ENCODE measurements at regions not wholly inside any gene's neighbourhood (a gene's known extent, or its start where the extent isn't known, plus 50 kb on each side); places are given as distances from the start of the nearest gene placed in this dataset.

- peaks cover 0 to 10% (median 8%) of the 10 kb centered on the region in 5 donors for H3K27me3 Mint-ChIP-seq
- H3K4me1 Mint-ChIP-seq = no peaks in the 10 kb centered on the region
- H3K4me3 Mint-ChIP-seq = no peak overlapping the region
- no peaks in the 10 kb centered on the region for H3K9me3 Mint-ChIP-seq
- no peaks in the 10 kb centered on the region for H3K36me3 Mint-ChIP-seq
- ATAC-seq (no peak), DNase-seq (no peak)
- POLR2A ChIA-PET = no interaction called here
- no peak overlapping the region for H3K27ac Mint-ChIP-seq
Measured at GRCh38 chr4:107270614-107271013, 234.5 kb upstream of the DKK2 start.

GRCh38 chr4:107269175-107269574 is 233.1 kb upstream of the DKK2 start:
- Mint-ChIP-seq H3K4me3 (no peak overlapping the region), H3K36me3 (no peaks in the 10 kb centered on the region), H3K27me3 (peaks cover 0 to 9% (median 8%) of the 10 kb centered on the region in 5 donors), H3K27ac (no peak overlapping the region), H3K4me1 (no peaks in the 10 kb centered on the region), H3K9me3 (peaks cover 0 to 2% (median 0%) of the 10 kb centered on the region in 9 donors)
- no peak for DNase-seq
- POLR2A ChIA-PET = no interaction called here
- no peak for ATAC-seq

- DNase-seq = no peak
- Mint-ChIP-seq H3K27me3 (peaks cover 0 to 5% (median 2%) of the 10 kb centered on the region in 5 donors), H3K4me3 (no peak overlapping the region), H3K27ac (no peak overlapping the region), H3K36me3 (no peaks in the 10 kb centered on the region), H3K9me3 (peaks cover 0 to 4% (median 0%) of the 10 kb centered on the region in 9 donors), H3K4me1 (no peaks in the 10 kb centered on the region)
- POLR2A ChIA-PET = no interaction called here
- ATAC-seq = no peak
Measured at GRCh38 chr4:107265859-107266258, 229.7 kb upstream of the DKK2 start.

- POLR2A ChIA-PET = no interaction called here
- Mint-ChIP-seq H3K4me3 (no peak overlapping the region), H3K27ac (no peak overlapping the region), H3K36me3 (no peaks in the 10 kb centered on the region), H3K9me3 (peaks cover 0 to 4% (median 0%) of the 10 kb centered on the region in 9 donors), H3K4me1 (no peaks in the 10 kb centered on the region), H3K27me3 (peaks cover 0 to 12% (median 10%) of the 10 kb centered on the region in 5 donors)
- ATAC-seq (no peak), DNase-seq (no peak)
Measured at GRCh38 chr4:107261241-107261874, 225.2 kb upstream of the DKK2 start.

- DNase-seq = no peak
- peaks cover 0 to 2% (median 0%) of the 10 kb centered on the region in 9 donors for H3K9me3 Mint-ChIP-seq
- no peaks in the 10 kb centered on the region for H3K4me1 Mint-ChIP-seq
- ATAC-seq = no peak
- POLR2A ChIA-PET = no interaction called here
- H3K27ac Mint-ChIP-seq = no peak overlapping the region
- peaks cover 0 to 14% (median 10%) of the 10 kb centered on the region in 5 donors for H3K27me3 Mint-ChIP-seq
- no peak overlapping the region for H3K4me3 Mint-ChIP-seq
- no peaks in the 10 kb centered on the region for H3K36me3 Mint-ChIP-seq
Measured at GRCh38 chr4:107258359-107258758, 222.2 kb upstream of the DKK2 start.

- Mint-ChIP-seq H3K9me3 (no peaks in the 10 kb centered on the region), H3K4me1 (no peaks in the 10 kb centered on the region), H3K4me3 (no peak overlapping the region), H3K27ac (no peak overlapping the region), H3K36me3 (no peaks in the 10 kb centered on the region), H3K27me3 (peaks cover 0 to 13% (median 5%) of the 10 kb centered on the region in 5 donors)
- ATAC-seq (no peak), DNase-seq (no peak)
- POLR2A ChIA-PET = no interaction called here
Measured at GRCh38 chr4:107255596-107255995, 219.5 kb upstream of the DKK2 start.

- ATAC-seq (no peak), DNase-seq (no peak)
- POLR2A ChIA-PET = no interaction called here
- Mint-ChIP-seq H3K27ac (no peak overlapping the region), H3K9me3 (no peaks in the 10 kb centered on the region), H3K4me3 (no peak overlapping the region), H3K36me3 (no peaks in the 10 kb centered on the region), H3K27me3 (peaks cover 0 to 8% (median under 1%) of the 10 kb centered on the region in 5 donors), H3K4me1 (no peaks in the 10 kb centered on the region)
Measured at GRCh38 chr4:107255114-107255513, 219.0 kb upstream of the DKK2 start.

GRCh38 chr4:107253579-107254068 is 217.5 kb upstream of the DKK2 start:
- Mint-ChIP-seq H3K9me3 (peaks cover 0 to 2% (median 0%) of the 10 kb centered on the region in 9 donors), H3K27me3 (peaks cover 0 to 13% (median 4%) of the 10 kb centered on the region in 5 donors), H3K27ac (no peak overlapping the region), H3K36me3 (no peaks in the 10 kb centered on the region), H3K4me1 (no peaks in the 10 kb centered on the region), H3K4me3 (no peak overlapping the region)
- ATAC-seq (no peak), DNase-seq (no peak)
- POLR2A ChIA-PET = no interaction called here

- DNase-seq (no peak), ATAC-seq (no peak)
- Mint-ChIP-seq H3K4me3 (no peak overlapping the region), H3K27ac (no peak overlapping the region), H3K9me3 (peaks cover 0 to 2% (median 0%) of the 10 kb centered on the region in 9 donors), H3K36me3 (no peaks in the 10 kb centered on the region), H3K27me3 (peaks cover 0 to 9% (median 4%) of the 10 kb centered on the region in 5 donors), H3K4me1 (no peaks in the 10 kb centered on the region)
- POLR2A ChIA-PET = no interaction called here
Measured at GRCh38 chr4:107253090-107253489, 217.0 kb upstream of the DKK2 start.

GRCh38 chr4:107252571-107252970 is 216.5 kb upstream of the DKK2 start:
- Mint-ChIP-seq H3K4me1 (no peaks in the 10 kb centered on the region), H3K27me3 (peaks cover 0 to 9% (median 4%) of the 10 kb centered on the region in 5 donors), H3K27ac (no peak overlapping the region), H3K36me3 (no peaks in the 10 kb centered on the region), H3K9me3 (peaks cover 0 to 2% (median 0%) of the 10 kb centered on the region in 9 donors), H3K4me3 (no peak overlapping the region)
- no peak for DNase-seq
- POLR2A ChIA-PET = no interaction called here
- no peak for ATAC-seq

GRCh38 chr4:107248571-107248970 is 212.5 kb upstream of the DKK2 start:
- Mint-ChIP-seq H3K9me3 (peaks cover 0 to 2% (median 0%) of the 10 kb centered on the region in 9 donors), H3K27ac (no peak overlapping the region), H3K4me3 (no peak overlapping the region), H3K4me1 (no peaks in the 10 kb centered on the region), H3K27me3 (peaks cover 0 to 7% (median 5%) of the 10 kb centered on the region in 5 donors), H3K36me3 (no peaks in the 10 kb centered on the region)
- ATAC-seq = no peak
- DNase-seq = no peak
- POLR2A ChIA-PET = no interaction called here

- H3K9me3 Mint-ChIP-seq = peaks cover 0 to 2% (median 0%) of the 10 kb centered on the region in 9 donors
- ATAC-seq (no peak), DNase-seq (no peak)
- H3K4me3 Mint-ChIP-seq = no peak overlapping the region
- POLR2A ChIA-PET = no interaction called here
- no peak overlapping the region for H3K27ac Mint-ChIP-seq
- peaks cover 0 to 10% (median 6%) of the 10 kb centered on the region in 5 donors for H3K27me3 Mint-ChIP-seq
- H3K36me3 Mint-ChIP-seq = no peaks in the 10 kb centered on the region
- no peaks in the 10 kb centered on the region for H3K4me1 Mint-ChIP-seq
Measured at GRCh38 chr4:107247738-107248137, 211.6 kb upstream of the DKK2 start.

GRCh38 chr4:107246761-107247160 is 210.6 kb upstream of the DKK2 start:
- peaks cover 0 to 2% (median 0%) of the 10 kb centered on the region in 9 donors for H3K9me3 Mint-ChIP-seq
- peaks cover 0 to 10% (median 6%) of the 10 kb centered on the region in 5 donors for H3K27me3 Mint-ChIP-seq
- ATAC-seq (no peak), DNase-seq (no peak)
- POLR2A ChIA-PET = no interaction called here
- no peak overlapping the region for H3K4me3 Mint-ChIP-seq
- no peaks in the 10 kb centered on the region for H3K4me1 Mint-ChIP-seq
- no peak overlapping the region for H3K27ac Mint-ChIP-seq
- no peaks in the 10 kb centered on the region for H3K36me3 Mint-ChIP-seq
